ENCODE measurements at regions not wholly inside any gene's neighbourhood (a gene's known extent, or its start where the extent isn't known, plus 50 kb on each side); places are given as distances from the start of the nearest gene placed in this dataset.

DNA sequence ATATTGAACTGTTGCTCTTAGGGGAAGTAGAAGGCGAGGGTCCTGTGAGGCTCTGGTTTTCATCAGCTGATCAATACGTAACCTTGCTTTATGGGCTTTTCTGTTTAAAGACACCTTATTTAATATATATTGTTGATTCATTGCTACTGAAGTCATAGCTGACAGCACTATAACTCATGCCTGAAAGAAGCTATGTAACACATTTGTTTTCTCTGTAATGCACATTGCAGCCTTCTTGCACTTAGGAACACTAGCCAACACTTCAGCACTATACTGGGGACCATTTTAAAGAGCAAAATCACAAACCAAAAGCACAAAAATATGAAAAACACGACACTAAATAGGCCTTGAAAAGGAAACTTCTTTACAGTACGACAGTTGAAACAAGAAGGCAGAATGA, 135.7 kb downstream of the TTC6 start (continued):
- TF ChIP-seq, protein P1, sequence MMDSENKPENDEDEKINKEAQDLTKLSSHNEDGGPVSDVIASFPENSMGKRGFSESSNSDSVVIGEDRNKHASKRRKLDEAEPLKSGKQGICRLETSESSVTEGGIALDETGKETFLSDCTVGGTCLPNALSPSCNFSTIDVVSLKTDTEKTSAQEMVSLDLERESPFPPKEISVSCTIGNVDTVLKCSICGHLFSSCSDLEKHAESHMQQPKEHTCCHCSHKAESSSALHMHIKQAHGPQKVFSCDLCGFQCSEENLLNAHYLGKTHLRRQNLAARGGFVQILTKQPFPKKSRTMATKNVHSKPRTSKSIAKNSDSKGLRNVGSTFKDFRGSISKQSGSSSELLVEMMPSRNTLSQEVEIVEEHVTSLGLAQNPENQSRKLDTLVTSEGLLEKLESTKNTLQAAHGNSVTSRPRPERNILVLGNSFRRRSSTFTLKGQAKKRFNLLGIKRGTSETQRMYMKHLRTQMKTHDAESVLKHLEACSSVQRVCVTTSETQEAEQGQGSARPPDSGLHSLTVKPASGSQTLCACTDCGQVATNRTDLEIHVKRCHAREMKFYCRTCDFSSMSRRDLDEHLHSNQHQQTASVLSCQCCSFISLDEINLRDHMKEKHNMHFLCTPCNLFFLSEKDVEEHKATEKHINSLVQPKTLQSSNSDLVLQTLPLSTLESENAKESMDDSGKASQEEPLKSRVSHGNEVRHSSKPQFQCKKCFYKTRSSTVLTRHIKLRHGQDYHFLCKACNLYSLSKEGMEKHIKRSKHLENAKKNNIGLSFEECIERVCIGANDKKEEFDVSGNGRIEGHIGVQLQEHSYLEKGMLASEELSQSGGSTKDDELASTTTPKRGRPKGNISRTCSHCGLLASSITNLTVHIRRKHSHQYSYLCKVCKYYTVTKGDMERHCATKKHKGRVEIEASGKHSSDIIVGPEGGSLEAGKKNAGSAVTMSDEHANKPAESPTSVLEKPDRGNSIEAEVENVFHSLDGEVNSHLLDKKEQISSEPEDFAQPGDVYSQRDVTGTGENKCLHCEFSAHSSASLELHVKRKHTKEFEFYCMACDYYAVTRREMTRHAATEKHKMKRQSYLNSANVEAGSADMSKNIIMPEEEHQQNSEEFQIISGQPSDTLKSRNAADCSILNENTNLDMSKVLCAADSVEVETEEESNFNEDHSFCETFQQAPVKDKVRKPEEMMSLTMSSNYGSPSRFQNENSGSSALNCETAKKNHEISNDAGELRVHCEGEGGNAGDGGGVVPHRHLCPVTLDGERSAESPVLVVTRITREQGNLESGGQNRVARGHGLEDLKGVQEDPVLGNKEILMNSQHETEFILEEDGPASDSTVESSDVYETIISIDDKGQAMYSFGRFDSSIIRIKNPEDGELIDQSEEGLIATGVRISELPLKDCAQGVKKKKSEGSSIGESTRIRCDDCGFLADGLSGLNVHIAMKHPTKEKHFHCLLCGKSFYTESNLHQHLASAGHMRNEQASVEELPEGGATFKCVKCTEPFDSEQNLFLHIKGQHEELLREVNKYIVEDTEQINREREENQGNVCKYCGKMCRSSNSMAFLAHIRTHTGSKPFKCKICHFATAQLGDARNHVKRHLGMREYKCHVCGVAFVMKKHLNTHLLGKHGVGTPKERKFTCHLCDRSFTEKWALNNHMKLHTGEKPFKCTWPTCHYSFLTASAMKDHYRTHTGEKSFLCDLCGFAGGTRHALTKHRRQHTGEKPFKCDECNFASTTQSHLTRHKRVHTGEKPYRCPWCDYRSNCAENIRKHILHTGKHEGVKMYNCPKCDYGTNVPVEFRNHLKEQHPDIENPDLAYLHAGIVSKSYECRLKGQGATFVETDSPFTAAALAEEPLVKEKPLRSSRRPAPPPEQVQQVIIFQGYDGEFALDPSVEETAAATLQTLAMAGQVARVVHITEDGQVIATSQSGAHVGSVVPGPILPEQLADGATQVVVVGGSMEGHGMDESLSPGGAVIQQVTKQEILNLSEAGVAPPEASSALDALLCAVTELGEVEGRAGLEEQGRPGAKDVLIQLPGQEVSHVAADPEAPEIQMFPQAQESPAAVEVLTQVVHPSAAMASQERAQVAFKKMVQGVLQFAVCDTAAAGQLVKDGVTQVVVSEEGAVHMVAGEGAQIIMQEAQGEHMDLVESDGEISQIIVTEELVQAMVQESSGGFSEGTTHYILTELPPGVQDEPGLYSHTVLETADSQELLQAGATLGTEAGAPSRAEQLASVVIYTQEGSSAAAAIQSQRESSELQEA (CRISPR knock-in tag; IDR thresholded peaks at IDR 0.05; ENCODE audit: not compliant biosample characterization) = no peak
- TF ChIP-seq ZNF274 (CRISPR knock-in tag; IDR thresholded peaks at IDR 0.05) (no peak), SRF (IDR thresholded peaks at IDR 0.05; ENCODE audit: low read depth, low read length) (no peak), SP5 (CRISPR knock-in tag; IDR thresholded peaks at IDR 0.05; ENCODE audit: borderline replicate concordance, low read depth) (no peak), HES4 (CRISPR knock-in tag; IDR thresholded peaks at IDR 0.05; ENCODE audit: borderline replicate concordance) (no peak), ZNF780A (CRISPR knock-in tag; IDR thresholded peaks at IDR 0.05) (no peak), HHEX (CRISPR knock-in tag; IDR thresholded peaks at IDR 0.05) (no peak), SALL1 (CRISPR knock-in tag; IDR thresholded peaks at IDR 0.05) (no peak), ZNF30 (CRISPR knock-in tag; IDR thresholded peaks at IDR 0.05) (no peak), NRL (CRISPR knock-in tag; IDR thresholded peaks at IDR 0.05; ENCODE audit: borderline replicate concordance) (no peak)
